ENCODE measurements at regions not wholly inside any gene's neighbourhood (a gene's known extent, or its start where the extent isn't known, plus 50 kb on each side); places are given as distances from the start of the nearest gene placed in this dataset.

- TF ChIP-seq POLR2AphosphoS5 (IDR thresholded peaks at IDR 0.05; ENCODE audit: low read depth, low read length), result no peak
- no peak for TF ChIP-seq TAF1 (IDR thresholded peaks at IDR 0.05; ENCODE audit: low read depth, low read length)
- no peak for TF ChIP-seq POLR2A (IDR thresholded peaks at IDR 0.05; ENCODE audit: low read depth, low read length)
- no peak for TF ChIP-seq SPI1 (IDR thresholded peaks at IDR 0.05; ENCODE audit: low read depth, low read length)
- TF ChIP-seq PAX5 (IDR thresholded peaks at IDR 0.05; ENCODE audit: insufficient read depth, low read length, severe bottlenecking), result no peak
- no peak for TF ChIP-seq POU2F2 (IDR thresholded peaks at IDR 0.05; ENCODE audit: low read depth, low read length)
- DNase-seq (ENCODE audit: insufficient read length, low spot score) (no peak), FAIRE-seq (no peak)
These were observed 170.8 kb downstream of the TMEM18 start for GRCh38 chr2:506451-506850.

- TF ChIP-seq PAX5 (IDR thresholded peaks at IDR 0.05; ENCODE audit: insufficient read depth, low read length, severe bottlenecking) (no peak), TAF1 (IDR thresholded peaks at IDR 0.05; ENCODE audit: low read depth, low read length) (no peak), SPI1 (IDR thresholded peaks at IDR 0.05; ENCODE audit: low read depth, low read length) (no peak), POU2F2 (IDR thresholded peaks at IDR 0.05; ENCODE audit: low read depth, low read length) (no peak), POLR2AphosphoS5 (IDR thresholded peaks at IDR 0.05; ENCODE audit: low read depth, low read length) (no peak), POLR2A (IDR thresholded peaks at IDR 0.05; ENCODE audit: low read depth, low read length) (no peak)
- FAIRE-seq, result no peak
- no peak for DNase-seq (ENCODE audit: insufficient read length, low spot score)
These were observed 171.3 kb downstream of the TMEM18 start for GRCh38 chr2:505941-506340.

- no peak for DNase-seq (ENCODE audit: insufficient read length, low spot score)
- TF ChIP-seq SPI1 (IDR thresholded peaks at IDR 0.05; ENCODE audit: low read depth, low read length), result no peak
- TF ChIP-seq POU2F2 (IDR thresholded peaks at IDR 0.05; ENCODE audit: low read depth, low read length), result no peak
- TF ChIP-seq TAF1 (IDR thresholded peaks at IDR 0.05; ENCODE audit: low read depth, low read length), result no peak
- no peak for TF ChIP-seq POLR2A (IDR thresholded peaks at IDR 0.05; ENCODE audit: low read depth, low read length)
- no peak for TF ChIP-seq POLR2AphosphoS5 (IDR thresholded peaks at IDR 0.05; ENCODE audit: low read depth, low read length)
- TF ChIP-seq PAX5 (IDR thresholded peaks at IDR 0.05; ENCODE audit: insufficient read depth, low read length, severe bottlenecking), result no peak
- FAIRE-seq, result no peak
These were observed 173.8 kb downstream of the TMEM18 start for GRCh38 chr2:503288-503999.

- FAIRE-seq, result no peak
- TF ChIP-seq TAF1 (IDR thresholded peaks at IDR 0.05; ENCODE audit: low read depth, low read length), result no peak
- TF ChIP-seq SPI1 (IDR thresholded peaks at IDR 0.05; ENCODE audit: low read depth, low read length), result no peak
- no peak for TF ChIP-seq PAX5 (IDR thresholded peaks at IDR 0.05; ENCODE audit: insufficient read depth, low read length, severe bottlenecking)
- no peak for TF ChIP-seq POLR2AphosphoS5 (IDR thresholded peaks at IDR 0.05; ENCODE audit: low read depth, low read length)
- no peak for TF ChIP-seq POU2F2 (IDR thresholded peaks at IDR 0.05; ENCODE audit: low read depth, low read length)
- TF ChIP-seq POLR2A (IDR thresholded peaks at IDR 0.05; ENCODE audit: low read depth, low read length), result no peak
- no peak for DNase-seq (ENCODE audit: insufficient read length, low spot score)
These were observed 174.4 kb downstream of the TMEM18 start for GRCh38 chr2:502831-503230.

- TF ChIP-seq TAF1 (IDR thresholded peaks at IDR 0.05; ENCODE audit: low read depth, low read length), result no peak
- no peak for TF ChIP-seq POLR2A (IDR thresholded peaks at IDR 0.05; ENCODE audit: low read depth, low read length)
- no peak for TF ChIP-seq SPI1 (IDR thresholded peaks at IDR 0.05; ENCODE audit: low read depth, low read length)
- TF ChIP-seq POU2F2 (IDR thresholded peaks at IDR 0.05; ENCODE audit: low read depth, low read length), result no peak
- TF ChIP-seq PAX5 (IDR thresholded peaks at IDR 0.05; ENCODE audit: insufficient read depth, low read length, severe bottlenecking), result no peak
- TF ChIP-seq POLR2AphosphoS5 (IDR thresholded peaks at IDR 0.05; ENCODE audit: low read depth, low read length), result no peak
- FAIRE-seq (no peak), DNase-seq (ENCODE audit: insufficient read length, low spot score) (no peak)
These were observed 175.5 kb downstream of the TMEM18 start for GRCh38 chr2:501667-502066.

GRCh38 chr2:501130-501529 is 176.1 kb downstream of the TMEM18 start:
- FAIRE-seq (no peak), DNase-seq (ENCODE audit: insufficient read length, low spot score) (no peak)
- TF ChIP-seq POLR2A (IDR thresholded peaks at IDR 0.05; ENCODE audit: low read depth, low read length) (no peak), TAF1 (IDR thresholded peaks at IDR 0.05; ENCODE audit: low read depth, low read length) (no peak), POU2F2 (IDR thresholded peaks at IDR 0.05; ENCODE audit: low read depth, low read length) (no peak), POLR2AphosphoS5 (IDR thresholded peaks at IDR 0.05; ENCODE audit: low read depth, low read length) (no peak), PAX5 (IDR thresholded peaks at IDR 0.05; ENCODE audit: insufficient read depth, low read length, severe bottlenecking) (no peak), SPI1 (IDR thresholded peaks at IDR 0.05; ENCODE audit: low read depth, low read length) (no peak)

GRCh38 chr2:499726-500125 is 177.5 kb downstream of the TMEM18 start:
- FAIRE-seq (no peak), DNase-seq (ENCODE audit: insufficient read length, low spot score) (no peak)
- TF ChIP-seq PAX5 (IDR thresholded peaks at IDR 0.05; ENCODE audit: insufficient read depth, low read length, severe bottlenecking) (no peak), POLR2AphosphoS5 (IDR thresholded peaks at IDR 0.05; ENCODE audit: low read depth, low read length) (no peak), TAF1 (IDR thresholded peaks at IDR 0.05; ENCODE audit: low read depth, low read length) (no peak), SPI1 (IDR thresholded peaks at IDR 0.05; ENCODE audit: low read depth, low read length) (no peak), POU2F2 (IDR thresholded peaks at IDR 0.05; ENCODE audit: low read depth, low read length) (no peak)

- FAIRE-seq (no peak), DNase-seq (ENCODE audit: insufficient read length, low spot score) (no peak)
- no peak for TF ChIP-seq PAX5 (IDR thresholded peaks at IDR 0.05; ENCODE audit: insufficient read depth, low read length, severe bottlenecking)
- no peak for TF ChIP-seq POLR2A (IDR thresholded peaks at IDR 0.05; ENCODE audit: low read depth, low read length)
- no peak for TF ChIP-seq POU2F2 (IDR thresholded peaks at IDR 0.05; ENCODE audit: low read depth, low read length)
- TF ChIP-seq TAF1 (IDR thresholded peaks at IDR 0.05; ENCODE audit: low read depth, low read length), result no peak
- TF ChIP-seq SPI1 (IDR thresholded peaks at IDR 0.05; ENCODE audit: low read depth, low read length), result no peak
- no peak for TF ChIP-seq POLR2AphosphoS5 (IDR thresholded peaks at IDR 0.05; ENCODE audit: low read depth, low read length)
These were observed 178.6 kb downstream of the TMEM18 start for GRCh38 chr2:498493-499178.

- no peak for DNase-seq (ENCODE audit: insufficient read length, low spot score)
- FAIRE-seq, result no peak
- TF ChIP-seq TAF1 (IDR thresholded peaks at IDR 0.05; ENCODE audit: low read depth, low read length), result no peak
- no peak for TF ChIP-seq PAX5 (IDR thresholded peaks at IDR 0.05; ENCODE audit: insufficient read depth, low read length, severe bottlenecking)
- no peak for TF ChIP-seq POLR2A (IDR thresholded peaks at IDR 0.05; ENCODE audit: low read depth, low read length)
- TF ChIP-seq POU2F2 (IDR thresholded peaks at IDR 0.05; ENCODE audit: low read depth, low read length), result no peak
- no peak for TF ChIP-seq SPI1 (IDR thresholded peaks at IDR 0.05; ENCODE audit: low read depth, low read length)
- TF ChIP-seq POLR2AphosphoS5 (IDR thresholded peaks at IDR 0.05; ENCODE audit: low read depth, low read length), result no peak
These were observed 179.3 kb downstream of the TMEM18 start for GRCh38 chr2:497770-498492.

Measured in GM12891 (cell line).